HEK293T (cell line): ENCODE measurements at regions not wholly inside any gene's neighbourhood (a gene's known extent, or its start where the extent isn't known, plus 50 kb on each side); places are given as distances from the start of the nearest gene placed in this dataset.

Experiments
- FOXK2 ChIP-seq: fragments of 450-650 bp; IDR thresholded peaks from 2 replicates; pipeline ENCODE4 v1.6.1; 2016; ENCODE audit warnings: mild to moderate bottlenecking
- HDGF ChIP-seq: fragments of 450-650 bp; IDR thresholded peaks from 2 replicates; pipeline ENCODE4 v1.6.1; 2017; ENCODE audit warnings: antibody characterized with exemption, borderline replicate concordance
- SP1 ChIP-seq: fragments of 450-650 bp; IDR thresholded peaks from 2 replicates; pipeline ENCODE4 v1.6.1; 2017
- SUZ12 ChIP-seq: fragments of 450-650 bp; IDR thresholded peaks from 2 replicates; pipeline ENCODE4 v1.6.1; 2016; ENCODE audit warnings: mild to moderate bottlenecking
- TARDBP ChIP-seq: fragments of 450-650 bp; IDR thresholded peaks from 2 replicates; pipeline ENCODE4 v1.6.1; 2016

GRCh38 chr4:38192516-38192915 is 232.3 kb downstream of the PTTG2 start:
- TF ChIP-seq TARDBP (no peak), SP1 (no peak), FOXK2 (no peak), SUZ12 (no peak), HDGF (no peak)
